PFSK-1 (cell line): ENCODE measurements at regions not wholly inside any gene's neighbourhood (a gene's known extent, or its start where the extent isn't known, plus 50 kb on each side); places are given as distances from the start of the nearest gene placed in this dataset.

Source experiments
- FOXP2 ChIP-seq: optimal IDR thresholded peaks from 2 replicates; pipeline ENCODE3; 2011; ENCODE audit warnings: borderline replicate concordance, control low read depth, inconsistent platforms; ENCODE audit not compliant: insufficient read depth; ENCODE audit errors: extremely low read length, extremely low read depth
- POLR2AphosphoS5 ChIP-seq: IDR thresholded peaks from 2 replicates; pipeline ENCODE4 v1.6.1; 2012; ENCODE audit warnings: low read depth, mild to moderate bottlenecking, control low read depth, low read length, moderate library complexity
- REST ChIP-seq, 2 experiments: IDR thresholded peaks; 2 replicates each; pipeline versions ENCODE4 v1.6.1 to v1.8.0; 2011 to 2012; ENCODE audit warnings: low read depth in 2 of 2, low read length in 2 of 2, control low read depth in 1 of 2, inconsistent platforms in 1 of 2, mild to moderate bottlenecking in 1 of 2, moderate library complexity in 1 of 2; ENCODE audit not compliant: insufficient read depth in 1 of 2
- SIN3A ChIP-seq: IDR thresholded peaks from 2 replicates; pipeline ENCODE4 v1.6.1; 2012; ENCODE audit warnings: mild to moderate bottlenecking, low read length, moderate library complexity, borderline replicate concordance; ENCODE audit not compliant: insufficient read depth
- TAF1 ChIP-seq: IDR thresholded peaks from 2 replicates; pipeline ENCODE4 v1.6.1; 2012; ENCODE audit warnings: low read length, control low read depth, borderline replicate concordance; ENCODE audit not compliant: insufficient read depth

GRCh38 chr2:56476509-56477071 lies 292.8 kb downstream of the CCDC85A start:
- TF ChIP-seq TAF1 (no peak), POLR2AphosphoS5 (no peak), REST (IDR thresholded peaks at IDR 0.05; ENCODE audit: insufficient read depth in 1 of 2, low read depth in 2 of 2, low read length in 2 of 2) (no peak), FOXP2 (no peak), SIN3A (no peak)

- TF ChIP-seq POLR2AphosphoS5 (no peak), FOXP2 (no peak), REST (IDR thresholded peaks at IDR 0.05; ENCODE audit: insufficient read depth in 1 of 2, low read depth in 2 of 2, low read length in 2 of 2) (no peak), SIN3A (no peak), TAF1 (no peak)
Observed at GRCh38 chr2:56478027-56478426, 294.2 kb downstream of the CCDC85A start.

GRCh38 chr2:56483081-56483480 lies 299.3 kb downstream of the CCDC85A start:
- no peak for TF ChIP-seq FOXP2
- TF ChIP-seq SIN3A, result no peak
- TF ChIP-seq POLR2AphosphoS5, result no peak
- no peak for TF ChIP-seq REST (IDR thresholded peaks at IDR 0.05; ENCODE audit: insufficient read depth in 1 of 2, low read depth in 2 of 2, low read length in 2 of 2)
- no peak for TF ChIP-seq TAF1

- no peak for TF ChIP-seq FOXP2
- TF ChIP-seq SIN3A, result no peak
- TF ChIP-seq REST (IDR thresholded peaks at IDR 0.05; ENCODE audit: insufficient read depth in 1 of 2, low read depth in 2 of 2, low read length in 2 of 2), result no peak
- TF ChIP-seq POLR2AphosphoS5, result no peak
- no peak for TF ChIP-seq TAF1
Observed at GRCh38 chr2:56484906-56485305, 301.1 kb downstream of the CCDC85A start.

- no peak for TF ChIP-seq TAF1
- no peak for TF ChIP-seq SIN3A
Observed at GRCh38 chr2:56500317-56500716, 316.5 kb downstream of the CCDC85A start.

- TF ChIP-seq TAF1, result no peak
- TF ChIP-seq POLR2AphosphoS5, result no peak
- TF ChIP-seq REST (IDR thresholded peaks at IDR 0.05; ENCODE audit: insufficient read depth in 1 of 2, low read depth in 2 of 2, low read length in 2 of 2), result no peak
- TF ChIP-seq SIN3A, result no peak
- no peak for TF ChIP-seq FOXP2
Observed at GRCh38 chr2:56502616-56503015, 318.8 kb downstream of the CCDC85A start.
